ENCODE measurements at regions not wholly inside any gene's neighbourhood (a gene's known extent, or its start where the extent isn't known, plus 50 kb on each side); places are given as distances from the start of the nearest gene placed in this dataset.

DNA sequence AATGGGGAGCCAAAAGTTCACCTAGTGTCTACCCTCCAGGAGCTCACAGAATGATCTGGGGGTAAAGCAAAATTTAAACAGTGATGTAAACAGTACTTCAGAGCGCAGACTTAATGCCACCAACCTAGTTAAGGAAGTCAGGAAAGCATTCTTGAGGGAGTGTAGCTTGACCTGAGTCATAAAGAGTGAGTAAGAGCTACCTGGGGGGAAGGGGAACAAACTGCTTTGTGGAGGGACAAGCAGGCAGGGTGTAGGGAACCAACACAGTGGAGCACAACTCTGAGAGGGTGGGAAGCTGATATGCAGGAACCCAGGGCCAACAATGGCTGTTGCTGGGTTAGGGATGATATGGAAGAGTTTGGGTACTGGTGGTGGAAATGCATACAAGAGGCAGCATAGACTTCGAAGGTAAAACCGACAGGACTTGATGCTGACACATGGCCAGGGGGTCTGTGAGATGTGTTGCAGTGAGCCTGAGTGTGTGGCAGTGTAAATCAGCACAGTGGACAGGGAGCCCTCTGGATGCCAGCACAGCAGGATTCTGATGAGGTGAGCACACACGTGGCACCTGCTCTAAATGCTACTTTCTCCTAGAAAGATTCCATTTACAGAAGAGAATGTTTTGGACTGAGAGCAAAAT lies 58.3 kb upstream of the CYP2D6 start:
- TF ChIP-seq, protein P1, sequence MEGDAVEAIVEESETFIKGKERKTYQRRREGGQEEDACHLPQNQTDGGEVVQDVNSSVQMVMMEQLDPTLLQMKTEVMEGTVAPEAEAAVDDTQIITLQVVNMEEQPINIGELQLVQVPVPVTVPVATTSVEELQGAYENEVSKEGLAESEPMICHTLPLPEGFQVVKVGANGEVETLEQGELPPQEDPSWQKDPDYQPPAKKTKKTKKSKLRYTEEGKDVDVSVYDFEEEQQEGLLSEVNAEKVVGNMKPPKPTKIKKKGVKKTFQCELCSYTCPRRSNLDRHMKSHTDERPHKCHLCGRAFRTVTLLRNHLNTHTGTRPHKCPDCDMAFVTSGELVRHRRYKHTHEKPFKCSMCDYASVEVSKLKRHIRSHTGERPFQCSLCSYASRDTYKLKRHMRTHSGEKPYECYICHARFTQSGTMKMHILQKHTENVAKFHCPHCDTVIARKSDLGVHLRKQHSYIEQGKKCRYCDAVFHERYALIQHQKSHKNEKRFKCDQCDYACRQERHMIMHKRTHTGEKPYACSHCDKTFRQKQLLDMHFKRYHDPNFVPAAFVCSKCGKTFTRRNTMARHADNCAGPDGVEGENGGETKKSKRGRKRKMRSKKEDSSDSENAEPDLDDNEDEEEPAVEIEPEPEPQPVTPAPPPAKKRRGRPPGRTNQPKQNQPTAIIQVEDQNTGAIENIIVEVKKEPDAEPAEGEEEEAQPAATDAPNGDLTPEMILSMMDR (IDR thresholded peaks at IDR 0.05), result no peak
- no peak for TF ChIP-seq POLR2A (IDR thresholded peaks at IDR 0.05)

Data from esophagus squamous epithelium (tissue), 4 donors.